HG02571 (cell line): ENCODE measurements at regions not wholly inside any gene's neighbourhood (a gene's known extent, or its start where the extent isn't known, plus 50 kb on each side); places are given as distances from the start of the nearest gene placed in this dataset.

ENCODE experiments used
- ATAC-seq: cut with Tn5 transposase; IDR thresholded peaks from one replicate; pipeline ENCODE4 v1.9.1; 2021; ENCODE audit warnings: mild to moderate bottlenecking, moderate library complexity; ENCODE audit not compliant: unreplicated experiment

DNA sequence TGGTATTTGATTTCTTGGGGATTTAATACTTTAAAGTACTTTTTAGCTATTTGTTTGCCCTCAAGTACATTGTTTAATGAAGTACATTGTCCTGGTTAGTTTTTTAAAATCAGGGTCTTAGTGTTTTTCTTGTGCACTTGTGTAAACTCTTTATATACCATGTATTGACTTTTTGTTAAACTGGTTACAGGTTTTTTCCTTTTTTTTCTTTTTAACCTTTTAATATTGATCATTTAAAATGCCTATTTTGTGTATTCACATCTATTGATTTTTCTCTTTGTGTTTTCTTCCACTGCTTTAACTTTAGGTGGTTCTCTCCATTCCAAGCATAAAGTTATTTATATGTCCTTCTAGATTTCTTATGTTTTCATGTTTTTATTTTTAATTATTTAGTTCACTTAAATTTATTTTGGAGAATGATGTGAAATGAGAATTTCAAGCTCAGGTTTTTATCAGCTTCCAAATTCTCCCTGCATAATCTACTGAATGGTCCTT lies 84.5 kb upstream of the MYCN start:
- ATAC-seq = no peak

GRCh38 chr2:15856318-15856717 lies 84.0 kb upstream of the MYCN start:
- ATAC-seq = no peak

DNA sequence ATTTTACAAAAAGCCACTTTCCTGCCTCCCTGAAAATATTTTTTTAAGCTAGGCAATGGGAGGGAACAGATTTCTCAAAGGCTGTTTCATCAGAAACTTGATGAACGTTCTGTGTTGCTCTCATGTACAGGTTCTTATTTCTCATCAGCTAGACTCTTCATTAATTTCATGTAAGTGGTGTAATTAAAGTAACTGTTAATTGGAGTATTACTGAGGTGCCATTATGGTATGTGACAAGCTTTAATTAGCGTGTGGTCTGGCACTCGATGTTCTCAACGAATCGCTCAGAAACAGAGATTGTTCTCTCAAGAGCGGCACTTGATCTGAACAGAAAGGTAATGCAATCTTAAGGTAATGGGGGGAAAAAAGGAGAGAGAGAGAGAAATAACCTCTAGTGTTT lies 81.9 kb upstream of the MYCN start:
- no peak for ATAC-seq

DNA sequence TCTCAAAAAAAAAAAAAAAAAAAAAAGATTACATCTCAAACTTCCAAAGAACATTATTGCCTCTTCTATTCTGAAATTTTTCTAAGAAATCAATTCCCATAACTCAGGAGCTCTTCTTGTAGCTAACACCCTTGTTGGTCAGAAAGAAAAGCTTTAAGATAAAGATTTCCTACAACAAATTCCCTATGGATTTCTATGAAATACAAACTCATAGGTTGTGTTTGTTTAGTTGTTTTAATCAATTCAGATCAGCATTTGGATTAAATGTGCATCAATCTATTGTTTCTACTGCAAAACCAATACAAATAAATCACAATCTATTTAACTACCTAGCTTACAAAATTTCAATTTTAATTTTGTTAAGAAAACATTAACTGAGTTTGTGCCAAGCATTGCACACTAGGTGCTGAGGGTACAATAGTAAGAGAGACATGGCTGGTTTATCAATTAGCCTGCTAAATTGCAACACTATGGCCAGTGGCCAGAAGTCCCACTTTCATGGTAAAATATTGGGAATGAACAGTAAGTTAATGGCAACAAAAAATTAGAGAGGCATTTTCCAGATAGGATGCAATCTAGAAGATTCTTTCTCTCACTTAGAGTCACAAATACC lies 80.2 kb upstream of the MYCN start:
- no peak for ATAC-seq

GRCh38 chr2:15860760-15861159 lies 79.6 kb upstream of the MYCN start:
- ATAC-seq = no peak

GRCh38 chr2:15861172-15861822 lies 79.1 kb upstream of the MYCN start:
- ATAC-seq = no peak

- ATAC-seq = no peak
These were observed 78.5 kb upstream of the MYCN start for GRCh38 chr2:15861898-15862297.

DNA sequence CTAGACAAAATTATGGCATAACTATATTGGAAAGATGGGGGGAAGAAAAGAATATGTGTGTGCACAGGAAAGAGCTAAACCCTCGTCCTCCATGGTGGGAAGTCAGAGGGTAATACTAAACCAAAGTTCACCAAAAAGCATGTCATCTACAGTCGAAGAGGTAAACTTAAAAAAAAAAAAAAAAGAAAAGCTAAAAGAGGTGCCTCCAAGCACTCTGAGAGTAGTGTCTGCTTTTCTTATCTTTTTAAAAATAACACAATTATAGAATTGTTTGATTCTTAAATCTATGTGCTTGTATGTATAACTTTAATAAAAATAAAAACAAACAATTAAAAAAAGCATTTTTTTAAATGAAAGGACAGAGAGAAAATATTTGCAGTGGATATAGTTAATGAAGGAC lies 77.3 kb upstream of the MYCN start:
- no peak for ATAC-seq

- ATAC-seq = no peak
These were observed 76.7 kb upstream of the MYCN start for GRCh38 chr2:15863494-15864175.

GRCh38 chr2:15864176-15864769 lies 76.1 kb upstream of the MYCN start:
- no peak for ATAC-seq

DNA sequence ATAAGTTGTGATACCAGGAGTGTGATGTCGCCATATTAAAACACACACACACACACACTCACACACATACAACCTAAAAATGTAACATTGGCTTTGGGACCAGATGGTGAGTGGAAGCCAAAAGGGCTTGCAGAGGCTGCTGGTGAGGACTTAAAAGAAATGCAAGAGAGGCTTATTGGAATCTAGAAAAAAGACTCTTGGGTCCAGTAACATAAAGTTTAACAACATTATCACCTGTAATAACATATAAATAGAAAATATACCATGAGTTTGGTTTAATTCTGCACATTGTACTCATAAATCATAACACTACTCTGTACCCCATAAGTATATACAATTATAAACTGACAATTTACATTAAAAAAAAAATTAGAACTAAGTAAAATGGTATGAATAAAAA lies 74.4 kb upstream of the MYCN start:
- no peak for ATAC-seq

DNA sequence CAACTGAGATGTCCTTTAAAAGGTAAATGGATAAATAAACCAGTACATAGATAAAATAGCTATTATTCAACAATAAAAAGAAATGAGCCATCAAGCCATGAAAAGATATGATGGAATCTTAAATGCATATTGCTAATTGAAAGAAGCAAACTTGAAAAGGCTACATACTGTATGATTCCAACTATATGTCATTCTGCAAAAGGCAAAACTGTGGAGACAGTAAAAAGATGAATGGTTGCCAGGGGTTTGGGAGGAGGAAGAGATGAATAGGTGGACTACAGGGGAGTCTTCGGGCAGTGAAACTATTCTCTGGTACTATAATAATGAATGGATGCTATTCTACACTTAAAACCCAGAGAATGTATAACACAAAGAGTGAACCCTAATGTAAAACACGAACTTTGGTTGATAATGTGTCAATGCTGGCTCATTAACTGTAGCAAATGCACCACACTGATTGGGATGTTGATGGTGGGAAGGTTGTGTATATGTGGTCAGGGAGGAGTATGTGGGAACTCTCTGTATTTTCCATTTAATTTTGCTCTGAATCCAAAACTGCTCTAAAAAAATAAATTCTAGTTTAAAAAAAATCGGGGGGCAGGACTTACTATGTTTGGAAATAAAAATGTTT lies 73.7 kb upstream of the MYCN start:
- ATAC-seq = no peak

DNA sequence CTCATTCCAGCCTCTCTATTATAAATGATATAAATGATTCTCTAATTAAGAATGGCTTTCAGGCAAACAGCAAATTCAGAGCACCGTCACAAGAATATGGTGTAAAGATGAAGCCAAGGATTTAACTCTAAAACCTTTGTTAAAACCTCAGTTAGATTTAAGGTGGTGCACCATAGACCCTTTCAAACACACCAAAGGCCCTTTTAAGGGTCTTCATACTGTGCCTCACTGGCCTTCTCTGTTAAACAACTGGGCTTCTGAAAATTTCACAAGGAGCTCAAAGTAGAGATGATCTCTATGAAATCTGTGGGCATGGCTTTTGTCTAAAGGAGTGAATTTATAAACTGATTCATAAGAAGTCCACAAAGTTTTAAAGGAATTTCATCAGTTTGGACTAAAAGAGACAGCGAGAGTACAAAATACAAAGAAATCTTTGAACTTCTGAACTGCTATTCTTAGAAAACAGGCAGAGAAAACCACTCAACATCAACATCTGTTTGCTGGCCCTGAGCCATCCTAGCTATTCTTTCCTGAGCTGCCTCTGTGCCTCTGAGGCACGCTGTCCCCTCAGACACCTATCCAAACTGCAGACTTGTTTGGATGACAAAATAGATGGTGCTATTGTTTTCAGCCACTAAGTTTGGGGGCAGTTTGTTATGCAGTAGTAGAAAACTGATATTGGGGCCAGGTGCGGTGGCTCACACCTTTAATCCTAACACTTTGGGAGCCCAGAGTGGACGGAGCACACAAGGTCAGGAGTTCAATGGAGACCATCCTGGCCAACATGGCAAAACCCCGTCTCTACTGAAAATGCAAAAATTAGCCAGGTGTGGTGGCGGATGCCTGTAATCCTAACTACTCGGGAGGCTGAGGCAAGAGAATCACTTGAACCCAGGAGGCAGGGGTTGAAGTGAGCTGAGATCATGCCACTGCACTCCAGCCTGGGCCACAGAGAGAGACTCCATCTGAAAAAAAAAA lies 72.9 kb upstream of the MYCN start:
- ATAC-seq = no peak

DNA sequence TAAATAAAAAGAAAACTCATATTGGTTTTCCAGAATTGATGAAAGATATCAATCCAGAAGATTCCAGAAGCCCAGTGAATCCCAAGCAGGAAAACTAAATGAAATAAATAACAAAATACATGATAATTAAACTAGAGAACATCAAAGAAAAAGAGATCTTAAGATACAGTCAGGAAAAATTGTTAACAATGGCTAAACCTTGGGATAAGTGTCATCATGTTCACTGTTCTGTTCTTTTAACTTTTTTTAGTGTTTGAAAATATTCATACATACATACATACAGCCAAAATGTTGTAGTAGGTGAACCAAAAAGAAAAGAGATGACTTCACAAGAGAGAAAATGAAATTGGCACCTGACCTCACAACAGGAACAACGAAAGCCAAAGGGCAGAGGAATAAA lies 72.2 kb upstream of the MYCN start:
- no peak for ATAC-seq

DNA sequence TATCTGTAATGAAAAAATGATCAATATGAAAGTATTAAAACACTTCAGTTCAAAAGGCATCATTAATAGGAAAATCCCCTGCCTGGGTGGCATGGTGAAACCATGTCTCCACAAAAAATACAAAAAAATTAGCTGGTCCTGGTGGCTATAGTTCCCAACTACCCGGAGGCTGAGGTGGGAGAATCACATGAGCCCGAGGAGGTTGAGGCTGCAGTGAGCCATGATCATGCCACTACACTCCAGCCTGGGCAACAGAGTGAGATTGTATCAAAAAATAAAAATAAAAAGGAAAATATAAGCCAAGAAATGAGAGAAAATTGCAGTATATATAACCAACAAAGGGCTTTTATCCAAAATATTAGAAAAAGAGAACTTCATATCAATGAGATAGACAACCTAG lies 71.6 kb upstream of the MYCN start:
- no peak for ATAC-seq

GRCh38 chr2:15869396-15869795 lies 71.0 kb upstream of the MYCN start:
- no peak for ATAC-seq

GRCh38 chr2:15869871-15870270 lies 70.5 kb upstream of the MYCN start:
- no peak for ATAC-seq

DNA sequence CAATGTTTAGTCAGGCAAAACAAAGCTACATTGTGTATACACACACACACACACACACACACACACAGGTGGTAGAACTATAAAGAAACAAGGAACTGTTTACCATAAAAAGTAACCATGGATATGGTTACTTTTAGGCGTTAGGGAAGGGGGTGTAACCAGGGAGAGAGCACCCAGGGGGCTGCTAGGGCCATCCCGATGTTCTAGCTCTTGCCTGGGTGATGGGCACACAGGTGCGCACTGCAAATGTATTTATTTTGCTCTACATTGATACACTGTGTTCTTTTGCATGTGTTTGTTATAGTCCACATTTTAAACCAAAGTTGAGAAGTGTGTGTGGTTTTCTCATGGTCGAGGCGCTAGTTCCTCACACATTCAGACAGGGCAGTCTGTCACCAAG lies 69.8 kb upstream of the MYCN start:
- no peak for ATAC-seq

DNA sequence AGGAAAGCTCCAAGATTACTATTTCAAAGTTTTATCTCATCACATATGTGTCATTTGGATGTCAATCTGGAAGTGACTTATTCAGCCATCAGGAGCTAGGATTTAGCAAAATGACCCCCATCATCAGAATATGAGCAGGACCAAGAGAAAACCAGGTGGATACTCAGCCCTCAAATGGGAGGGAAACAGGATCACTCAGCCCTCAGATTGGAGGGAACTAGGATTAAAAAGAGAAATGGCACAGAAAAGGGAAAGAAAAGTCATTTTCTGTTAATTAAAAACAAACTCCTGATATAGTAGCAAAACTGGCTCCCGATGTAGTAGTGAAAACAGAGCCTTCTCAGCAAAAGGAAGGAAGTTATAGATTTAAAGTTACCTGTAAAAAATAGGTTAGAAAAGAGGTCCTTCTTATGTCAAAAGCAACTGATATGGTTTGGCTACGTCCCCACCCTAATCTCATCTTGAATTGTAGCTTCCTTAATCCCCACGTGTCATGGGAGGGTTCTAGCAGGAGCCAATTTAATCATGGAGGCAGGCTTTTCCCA lies 69.0 kb upstream of the MYCN start:
- no peak for ATAC-seq

DNA sequence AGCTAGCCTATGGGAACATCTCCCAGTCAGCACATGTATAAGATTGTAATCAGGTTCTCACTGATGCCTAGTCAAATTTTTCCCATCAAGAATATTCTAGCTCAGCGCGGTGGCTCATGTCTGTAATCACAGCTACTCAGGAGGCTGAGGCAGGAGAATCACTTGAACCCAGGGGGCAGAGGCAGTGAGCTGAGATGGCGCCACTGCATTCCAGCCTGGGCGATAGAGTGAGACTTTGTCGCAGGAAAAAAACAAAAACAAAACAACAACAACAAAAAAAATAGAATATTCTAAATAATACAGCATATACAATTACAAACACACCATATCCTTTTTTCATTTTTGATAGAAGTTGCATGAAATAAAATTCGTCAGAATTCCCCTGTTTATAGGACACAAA lies 67.5 kb upstream of the MYCN start:
- no peak for ATAC-seq
